OCI-LY7 (cell line): ENCODE measurements at regions not wholly inside any gene's neighbourhood (a gene's known extent, or its start where the extent isn't known, plus 50 kb on each side); places are given as distances from the start of the nearest gene placed in this dataset.

Experiments used
- BruUV-seq: library from RNA; stranded (reverse); fragments of 400-500 nt; replicated peaks from 2 replicates; lab custom pipeline; 2021; lab: Mats Ljungman, UMichigan
- CTCF ChIA-PET: fragments of 300-600 bp; sonication (Branson Sonifier 250); formaldehyde crosslinking; loops from one replicate; lab custom pipeline; 2022; ENCODE audit warnings: antibody characterized with exemption; ENCODE audit not compliant: unreplicated experiment; lab: Charles Lee
- POLR2A ChIA-PET: fragments of 300-600 bp; sonication (Branson Sonifier 250); formaldehyde crosslinking; loops from one replicate; lab custom pipeline; 2022; ENCODE audit warnings: antibody characterized with exemption; lab: Charles Lee
- DNase-seq: peaks from one replicate; pipeline ENCODE4 v3.0.0-alpha.2; 2015; ENCODE audit warnings: low spot score
- H2AFZ ChIP-seq: fragments of 200-600 bp; sonication (generic), shearing (Covaris generic); 2 replicates; pipeline ENCODE4 v1.6.1; 2014; ENCODE audit warnings: mild to moderate bottlenecking, antibody characterized with exemption, low read length, moderate library complexity
- H3K27ac ChIP-seq: fragments of 200-600 bp; sonication (generic); 2 replicates; pipeline ENCODE4 v1.5.1; 2014; ENCODE audit warnings: mixed run types, low read depth, mild to moderate bottlenecking, moderate library complexity, low read length, inconsistent platforms; ENCODE audit not compliant: poor library complexity, severe bottlenecking
- H3K36me3 ChIP-seq: fragments of 200-600 bp; sonication (generic); 2 replicates; pipeline ENCODE4 v1.6.1; 2014; ENCODE audit warnings: mild to moderate bottlenecking, antibody characterized with exemption, low read length, moderate library complexity, mixed read lengths; ENCODE audit not compliant: insufficient read depth
- H3K4me1 ChIP-seq: fragments of 200-600 bp; sonication (generic); 2 replicates; pipeline ENCODE4 v1.5.1; 2014; ENCODE audit warnings: mild to moderate bottlenecking, low read length; ENCODE audit not compliant: insufficient read depth, poor library complexity, severe bottlenecking
- H3K4me2 ChIP-seq: fragments of 200-600 bp; sonication (generic); 2 replicates; pipeline ENCODE4 v1.6.1; 2014; ENCODE audit warnings: mild to moderate bottlenecking, low read length
- H3K4me3 ChIP-seq: fragments of 200-600 bp; sonication (generic); 2 replicates; pipeline ENCODE4 v1.5.1; 2014; ENCODE audit warnings: mild to moderate bottlenecking, low read depth, low read length; ENCODE audit not compliant: poor library complexity, severe bottlenecking
- H3K79me2 ChIP-seq: fragments of 200-600 bp; sonication (generic); 2 replicates; pipeline ENCODE4 v1.6.1; 2016; ENCODE audit warnings: low read depth, mild to moderate bottlenecking, low read length, moderate library complexity, mixed read lengths; ENCODE audit not compliant: insufficient read depth
- H3K9me2 ChIP-seq: fragments of 200-600 bp; sonication (generic); 2 replicates; pipeline ENCODE4 v1.6.1; 2016; ENCODE audit warnings: mild to moderate bottlenecking, low read length, mixed read lengths; ENCODE audit not compliant: insufficient read depth
- H3K9me3 ChIP-seq: fragments of 200-600 bp; sonication (generic); 2 replicates; pipeline ENCODE4 v1.6.1; 2014; ENCODE audit warnings: mild to moderate bottlenecking, mixed run types, low read length, mixed read lengths
- H4K20me1 ChIP-seq: fragments of 200-600 bp; sonication (generic); 2 replicates; pipeline ENCODE4 v1.6.1; 2014; ENCODE audit warnings: mild to moderate bottlenecking, antibody characterized with exemption, low read length, moderate library complexity, mixed read lengths; ENCODE audit not compliant: insufficient read depth
- EZH2phosphoT487 ChIP-seq: fragments of 200-600 bp; sonication (generic); IDR thresholded peaks from 2 replicates; pipeline ENCODE4 v1.6.1; 2018; ENCODE audit warnings: low read depth, borderline replicate concordance, mild to moderate bottlenecking, mixed run types, antibody characterized with exemption, low read length, moderate library complexity, mixed read lengths
- intact Hi-C: fragments of 100-400 bp; cut with micrococcal nuclease; formaldehyde crosslinking; loops from one replicate; pipeline ENCODE4 v1.10.0; 2022; ENCODE audit not compliant: unreplicated experiment
- TF ChIP-seq, protein P1 (sequence below): fragments of 200-600 bp; sonication (generic); conservative IDR thresholded peaks from 2 replicates; pipeline ENCODE4 v1.5.1; 2014; ENCODE audit warnings: mild to moderate bottlenecking, antibody characterized with exemption, low read length, moderate library complexity, mixed read lengths

DNA sequence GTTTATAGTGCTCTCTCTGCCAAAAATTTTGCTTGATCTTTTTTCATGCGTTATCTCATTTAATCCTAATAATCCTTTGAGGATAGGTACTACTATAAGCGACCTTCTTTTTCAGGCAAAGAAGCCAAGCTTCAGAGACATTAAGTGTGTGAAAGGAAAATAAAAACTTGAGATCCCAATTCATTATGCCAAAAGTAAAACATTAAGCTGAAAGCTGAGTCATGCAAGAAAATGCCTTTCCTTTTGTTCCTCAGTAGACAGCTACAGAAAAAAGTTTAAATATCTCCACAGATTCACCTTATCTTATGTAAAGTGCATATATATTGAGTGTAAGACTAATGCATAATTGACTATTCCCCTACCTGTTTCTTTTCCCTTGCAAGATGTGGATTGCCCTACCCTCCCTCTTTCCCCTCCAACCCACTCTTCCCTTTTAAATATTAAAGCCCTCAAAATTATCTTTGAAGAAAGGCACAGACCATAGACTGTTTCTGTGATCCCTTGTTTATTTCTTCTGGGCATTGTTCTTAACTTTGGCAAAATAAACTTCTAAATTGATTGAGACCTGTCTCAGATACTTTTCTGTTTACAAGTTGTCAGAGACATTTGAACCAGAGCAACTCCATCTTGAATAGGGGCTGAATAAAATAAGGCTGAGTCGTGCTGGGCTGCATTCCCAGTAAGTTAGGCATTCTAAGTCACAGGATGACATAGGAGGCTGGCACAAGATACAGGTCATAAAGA lies 1139.9 kb upstream of the LRRN3 start:
- H3K27ac ChIP-seq: no peak overlapping the region
- intact Hi-C loops: no loop called here
- ChIA-PET POLR2A (interaction anchor here (0.6 kb wide), 1 partner anchor 11 kb away, joined by 3 read pairs; no protein-coding TSS in a partner anchor), CTCF (no interaction called here)
- no peaks in the 10 kb centered on the region for H3K36me3 ChIP-seq
- no peaks in the 10 kb centered on the region for H3K9me3 ChIP-seq
- BruUV-seq: no TSS peak
- H2AFZ ChIP-seq: no peak overlapping the region
- no peaks in the 10 kb centered on the region for H4K20me1 ChIP-seq
- H3K4me1 ChIP-seq: no peaks in the 10 kb centered on the region
- no peak overlapping the region for H3K4me2 ChIP-seq
- no peaks in the 10 kb centered on the region; the same call in 1 of the 2 replicates for H3K9me2 ChIP-seq
- H3K4me3 ChIP-seq: no peak overlapping the region
- DNase-seq: no peak
- no peak for TF ChIP-seq EZH2phosphoT487
- TF ChIP-seq, protein P1, sequence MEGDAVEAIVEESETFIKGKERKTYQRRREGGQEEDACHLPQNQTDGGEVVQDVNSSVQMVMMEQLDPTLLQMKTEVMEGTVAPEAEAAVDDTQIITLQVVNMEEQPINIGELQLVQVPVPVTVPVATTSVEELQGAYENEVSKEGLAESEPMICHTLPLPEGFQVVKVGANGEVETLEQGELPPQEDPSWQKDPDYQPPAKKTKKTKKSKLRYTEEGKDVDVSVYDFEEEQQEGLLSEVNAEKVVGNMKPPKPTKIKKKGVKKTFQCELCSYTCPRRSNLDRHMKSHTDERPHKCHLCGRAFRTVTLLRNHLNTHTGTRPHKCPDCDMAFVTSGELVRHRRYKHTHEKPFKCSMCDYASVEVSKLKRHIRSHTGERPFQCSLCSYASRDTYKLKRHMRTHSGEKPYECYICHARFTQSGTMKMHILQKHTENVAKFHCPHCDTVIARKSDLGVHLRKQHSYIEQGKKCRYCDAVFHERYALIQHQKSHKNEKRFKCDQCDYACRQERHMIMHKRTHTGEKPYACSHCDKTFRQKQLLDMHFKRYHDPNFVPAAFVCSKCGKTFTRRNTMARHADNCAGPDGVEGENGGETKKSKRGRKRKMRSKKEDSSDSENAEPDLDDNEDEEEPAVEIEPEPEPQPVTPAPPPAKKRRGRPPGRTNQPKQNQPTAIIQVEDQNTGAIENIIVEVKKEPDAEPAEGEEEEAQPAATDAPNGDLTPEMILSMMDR: no peak
- no peaks in the 10 kb centered on the region for H3K79me2 ChIP-seq

DNA sequence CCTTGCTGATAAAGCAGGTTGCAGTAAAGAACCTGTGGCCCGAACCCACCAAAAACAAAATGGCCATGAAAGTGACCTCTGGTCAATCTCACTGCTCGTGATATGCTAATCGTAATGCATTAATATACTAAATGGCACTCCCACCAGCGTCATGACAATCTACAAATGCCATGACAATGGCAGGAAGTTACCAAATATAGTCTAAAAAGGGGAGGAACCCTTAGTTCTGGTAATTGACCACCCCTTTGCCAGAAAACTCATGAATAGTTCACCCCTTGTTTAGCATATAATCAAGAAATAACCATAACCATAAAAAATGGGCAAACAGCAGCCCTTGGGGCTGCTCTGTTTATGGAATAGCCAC lies 1139.4 kb upstream of the LRRN3 start:
- BruUV-seq: no TSS peak
- Histone ChIP-seq H3K4me2 (no peak overlapping the region), H3K4me3 (no peak overlapping the region), H3K27ac (no peak overlapping the region), H2AFZ (no peak overlapping the region), H4K20me1 (no peaks in the 10 kb centered on the region), H3K9me2 (no peaks in the 10 kb centered on the region; the same call in 1 of the 2 replicates), H3K4me1 (no peaks in the 10 kb centered on the region), H3K79me2 (no peaks in the 10 kb centered on the region), H3K36me3 (no peaks in the 10 kb centered on the region), H3K9me3 (no peaks in the 10 kb centered on the region)
- intact Hi-C loops: no loop called here
- TF ChIP-seq, protein P1: no peak
- no peak for TF ChIP-seq EZH2phosphoT487
- POLR2A ChIA-PET: no interaction called here
- CTCF ChIA-PET: no interaction called here
- no peak for DNase-seq

DNA sequence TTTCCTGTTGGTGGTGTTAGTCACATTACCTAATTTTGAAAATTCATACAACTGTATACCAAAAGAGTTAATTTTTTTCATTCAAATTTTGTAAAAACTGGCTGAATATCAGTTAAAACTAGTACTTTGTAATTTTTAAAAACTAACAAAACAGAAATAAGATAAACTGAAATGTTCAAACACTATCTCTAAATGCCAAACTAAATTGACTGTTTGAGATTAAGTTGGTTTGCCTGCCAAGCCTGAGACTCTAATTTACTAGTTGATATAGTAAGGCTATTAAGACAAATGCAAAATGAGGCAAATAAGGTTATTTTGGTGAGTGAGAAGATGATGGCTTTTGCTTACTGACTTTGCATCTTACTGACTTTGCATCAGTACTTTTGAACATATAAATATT lies 1134.9 kb upstream of the LRRN3 start:
- no peak for TF ChIP-seq EZH2phosphoT487
- TF ChIP-seq, protein P1: no peak
- Histone ChIP-seq H3K36me3 (no peaks in the 10 kb centered on the region), H3K4me1 (no peaks in the 10 kb centered on the region), H3K79me2 (no peaks in the 10 kb centered on the region), H3K27ac (no peak overlapping the region), H2AFZ (no peak overlapping the region), H3K9me3 (no peaks in the 10 kb centered on the region), H3K9me2 (no peaks in the 10 kb centered on the region), H3K4me3 (no peak overlapping the region), H3K4me2 (no peak overlapping the region), H4K20me1 (no peaks in the 10 kb centered on the region)
- BruUV-seq: no TSS peak
- CTCF ChIA-PET: no interaction called here
- DNase-seq: no peak
- intact Hi-C loops: no loop called here
- POLR2A ChIA-PET: no interaction called here
